ENCODE measurements at regions not wholly inside any gene's neighbourhood (a gene's known extent, or its start where the extent isn't known, plus 50 kb on each side); places are given as distances from the start of the nearest gene placed in this dataset.
"Not testable (repeated sequence)": the region's sequence is repeated elsewhere in the genome, so short reads cannot be mapped to it uniquely, and the experiment has no call there.

GRCh38 chr1:95645126-95645525 lies 411.1 kb downstream of the RWDD3 start:
- TF ChIP-seq, protein P1, sequence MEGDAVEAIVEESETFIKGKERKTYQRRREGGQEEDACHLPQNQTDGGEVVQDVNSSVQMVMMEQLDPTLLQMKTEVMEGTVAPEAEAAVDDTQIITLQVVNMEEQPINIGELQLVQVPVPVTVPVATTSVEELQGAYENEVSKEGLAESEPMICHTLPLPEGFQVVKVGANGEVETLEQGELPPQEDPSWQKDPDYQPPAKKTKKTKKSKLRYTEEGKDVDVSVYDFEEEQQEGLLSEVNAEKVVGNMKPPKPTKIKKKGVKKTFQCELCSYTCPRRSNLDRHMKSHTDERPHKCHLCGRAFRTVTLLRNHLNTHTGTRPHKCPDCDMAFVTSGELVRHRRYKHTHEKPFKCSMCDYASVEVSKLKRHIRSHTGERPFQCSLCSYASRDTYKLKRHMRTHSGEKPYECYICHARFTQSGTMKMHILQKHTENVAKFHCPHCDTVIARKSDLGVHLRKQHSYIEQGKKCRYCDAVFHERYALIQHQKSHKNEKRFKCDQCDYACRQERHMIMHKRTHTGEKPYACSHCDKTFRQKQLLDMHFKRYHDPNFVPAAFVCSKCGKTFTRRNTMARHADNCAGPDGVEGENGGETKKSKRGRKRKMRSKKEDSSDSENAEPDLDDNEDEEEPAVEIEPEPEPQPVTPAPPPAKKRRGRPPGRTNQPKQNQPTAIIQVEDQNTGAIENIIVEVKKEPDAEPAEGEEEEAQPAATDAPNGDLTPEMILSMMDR (IDR thresholded peaks at IDR 0.05; ENCODE audit: insufficient read depth, low read length, poor library complexity, severe bottlenecking): not testable (repeated sequence)
- TF ChIP-seq EZH2phosphoT487 (conservative IDR thresholded peaks at IDR 0.05; ENCODE audit: low read length): not testable (repeated sequence)
